HG02973 (cell line): ENCODE measurements at regions not wholly inside any gene's neighbourhood (a gene's known extent, or its start where the extent isn't known, plus 50 kb on each side); places are given as distances from the start of the nearest gene placed in this dataset.
"Not testable (repeated sequence)": the region's sequence is repeated elsewhere in the genome, so short reads cannot be mapped to it uniquely, and the experiment has no call there.

Source experiments
- ATAC-seq: cut with Tn5 transposase; IDR thresholded peaks from one replicate; pipeline ENCODE4 v1.9.1; 2021; ENCODE audit warnings: moderate library complexity; ENCODE audit not compliant: unreplicated experiment

DNA sequence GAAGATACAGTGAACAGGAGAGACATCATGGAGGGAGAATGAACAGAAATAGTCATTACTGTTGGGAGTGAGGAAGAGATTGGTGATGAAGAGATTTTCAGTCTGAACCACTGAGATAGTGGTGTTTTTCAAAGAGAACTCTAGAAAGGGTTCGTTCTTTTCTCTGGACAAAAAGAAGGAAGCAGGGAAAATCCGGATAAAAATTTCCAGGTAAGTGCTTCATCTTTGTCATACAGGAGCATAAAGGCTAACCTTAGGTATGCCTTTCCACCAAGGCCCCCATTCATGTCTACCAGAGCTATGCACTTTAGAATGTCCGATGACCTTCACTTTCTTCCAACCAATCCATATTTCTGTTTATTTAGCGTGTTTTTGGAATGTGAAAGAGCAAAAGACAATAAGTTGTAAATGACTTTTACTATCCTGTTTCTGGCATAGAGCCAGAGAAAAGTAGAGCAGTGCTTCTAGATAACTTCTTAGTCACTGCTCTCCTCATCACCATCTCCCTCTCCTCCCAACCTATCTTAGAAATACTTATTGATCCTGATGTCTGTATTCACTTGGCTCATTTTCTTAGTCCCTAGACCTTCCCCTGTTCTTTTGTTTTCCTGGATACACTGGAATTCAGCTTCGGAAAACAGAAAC, 116.5 kb downstream of the TTC6 start:
- ATAC-seq: no peak

DNA sequence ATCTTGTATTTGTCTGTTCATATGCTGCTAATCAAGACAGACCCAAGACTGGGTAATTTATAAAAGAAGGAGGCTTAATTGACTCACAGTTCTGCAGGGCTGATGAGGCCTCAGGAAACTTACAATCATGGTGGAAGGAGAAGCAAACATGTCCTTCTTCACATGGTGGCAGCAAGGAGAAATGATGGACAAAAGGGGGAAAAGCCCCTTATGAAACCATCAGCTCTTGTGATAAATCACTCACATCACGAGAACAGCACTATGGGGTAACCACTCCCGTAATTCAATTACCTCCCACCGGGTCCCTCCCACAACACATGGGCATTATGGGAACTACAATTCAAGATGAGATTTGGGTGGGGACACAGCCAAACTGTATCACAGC, 117.0 kb downstream of the TTC6 start:
- not testable (repeated sequence) for ATAC-seq

DNA sequence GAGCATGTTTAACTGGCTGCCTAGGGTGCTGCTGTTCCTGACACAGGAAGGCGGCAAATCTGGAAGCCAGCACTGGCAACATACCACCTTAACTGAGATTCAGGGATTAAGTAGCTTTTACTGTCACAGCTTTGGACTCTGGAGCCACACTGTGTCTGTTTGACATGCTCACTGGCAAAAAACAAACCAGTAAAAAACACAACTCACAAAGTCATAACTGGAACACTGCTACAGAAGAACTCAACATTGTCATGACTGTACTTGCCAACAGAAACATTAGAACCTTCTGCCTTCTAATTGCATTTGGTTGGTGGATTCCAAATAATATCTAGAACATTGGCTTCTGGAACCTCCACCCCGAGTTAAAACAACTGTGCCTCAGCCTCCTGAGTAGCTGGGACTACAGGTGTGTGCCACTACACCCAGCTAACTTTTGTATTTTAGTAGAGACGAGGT, 117.6 kb downstream of the TTC6 start:
- ATAC-seq: no peak

DNA sequence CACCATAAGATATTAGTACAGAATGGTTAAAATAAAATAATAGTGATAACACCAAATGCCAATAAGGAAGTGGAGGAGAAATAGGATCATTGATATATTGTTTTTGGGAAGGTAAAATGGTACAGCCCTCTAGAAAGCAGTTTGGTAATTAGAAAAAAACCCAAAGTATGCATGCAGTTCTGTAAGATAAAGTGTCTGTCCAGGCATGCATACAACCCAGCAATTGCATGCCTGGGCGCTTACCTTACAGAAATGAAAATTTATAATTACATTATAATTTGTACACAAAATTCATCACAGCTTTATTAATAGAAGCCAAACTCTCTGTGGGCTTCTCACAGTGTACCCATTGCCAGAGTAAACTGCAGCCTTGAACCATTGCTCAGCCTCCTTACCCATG, 124.7 kb downstream of the TTC6 start:
- ATAC-seq: no peak

DNA sequence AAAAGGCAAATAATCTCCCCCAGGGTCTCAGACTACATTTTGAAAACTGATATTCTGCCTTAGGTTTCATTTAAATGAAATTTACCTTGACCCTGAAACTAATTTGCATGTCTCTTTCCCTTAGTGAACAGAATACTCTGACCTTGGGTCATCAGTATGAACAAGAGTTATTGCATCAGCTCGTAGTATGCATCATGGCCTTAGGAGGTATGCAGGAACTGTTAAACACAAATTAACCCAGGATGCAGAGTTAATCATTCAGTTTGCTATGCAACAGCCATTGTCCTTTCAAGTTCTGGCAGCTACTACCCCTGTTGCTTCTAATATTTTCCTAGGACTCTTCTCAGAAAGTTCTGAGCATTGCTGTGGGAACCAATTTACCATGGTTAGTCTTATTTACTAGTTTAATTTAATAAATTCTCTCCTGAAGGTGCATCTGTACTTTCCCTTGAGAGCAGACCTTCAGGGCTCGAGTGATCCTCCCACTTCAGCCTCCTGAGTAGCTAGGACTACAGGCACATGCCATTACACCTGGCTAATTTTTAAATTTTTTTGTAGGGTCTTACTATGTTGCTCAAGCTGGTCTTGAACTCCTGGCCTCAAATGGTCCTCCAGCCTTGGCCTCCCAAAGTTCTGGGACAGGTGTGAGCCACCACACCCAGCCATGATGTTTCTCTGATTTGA, 126.7 kb downstream of the TTC6 start:
- no peak for ATAC-seq

DNA sequence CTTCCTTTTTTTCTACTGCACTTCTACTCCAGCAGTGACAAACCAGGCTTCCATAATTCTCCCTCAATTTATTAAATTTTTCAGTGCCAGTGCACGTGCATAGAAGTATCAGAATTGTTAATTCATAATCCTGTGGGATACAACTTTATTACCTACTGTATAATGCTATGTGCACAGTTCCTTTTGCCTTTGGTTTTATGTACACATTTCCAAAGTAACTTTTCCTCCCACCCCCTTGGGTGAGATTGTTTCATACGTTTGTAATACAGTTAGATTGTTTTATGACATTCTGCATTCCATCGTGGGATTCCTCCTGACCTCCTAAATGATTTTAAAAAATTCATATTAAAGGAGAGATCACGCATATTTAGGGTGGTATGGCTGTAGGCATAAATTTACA, 128.1 kb downstream of the TTC6 start:
- no peak for ATAC-seq

DNA sequence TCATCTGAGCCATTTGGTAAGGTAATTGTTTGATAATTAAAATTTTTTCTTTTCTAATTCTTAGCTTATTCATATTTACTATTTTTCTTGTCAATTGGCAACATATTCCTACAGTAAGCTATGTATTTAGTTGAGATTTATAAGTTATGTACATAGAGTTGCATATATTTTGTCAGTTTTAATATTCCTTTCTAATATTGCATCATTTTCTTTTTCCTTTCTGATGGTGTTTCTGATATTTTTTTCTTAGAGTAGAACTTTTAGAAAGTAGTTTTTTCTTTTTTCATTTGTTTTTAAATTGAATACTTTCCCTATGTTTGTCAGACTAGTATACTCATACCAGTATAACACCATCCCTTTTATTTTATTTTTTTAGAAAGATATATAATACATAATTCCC, 131.3 kb downstream of the TTC6 start:
- no peak for ATAC-seq

DNA sequence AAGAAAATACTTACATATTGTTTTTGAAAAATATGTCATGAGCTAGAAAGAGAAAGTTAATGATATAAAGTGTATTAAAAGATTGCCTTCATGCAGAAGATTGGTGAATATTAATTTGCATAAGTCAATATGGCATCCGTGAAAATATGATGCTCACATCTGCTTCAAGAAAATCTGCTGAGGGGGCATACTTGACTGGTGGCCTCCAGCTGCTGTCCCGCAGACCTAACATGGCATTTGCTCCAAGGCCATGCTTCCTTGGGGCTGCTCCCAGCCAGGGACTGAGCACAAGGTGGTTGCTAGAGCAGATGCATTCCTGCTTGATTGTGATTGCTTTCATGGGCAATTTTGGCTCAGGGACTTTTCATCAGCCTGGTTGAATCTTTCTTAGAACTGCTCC, 133.8 kb downstream of the TTC6 start:
- no peak for ATAC-seq

DNA sequence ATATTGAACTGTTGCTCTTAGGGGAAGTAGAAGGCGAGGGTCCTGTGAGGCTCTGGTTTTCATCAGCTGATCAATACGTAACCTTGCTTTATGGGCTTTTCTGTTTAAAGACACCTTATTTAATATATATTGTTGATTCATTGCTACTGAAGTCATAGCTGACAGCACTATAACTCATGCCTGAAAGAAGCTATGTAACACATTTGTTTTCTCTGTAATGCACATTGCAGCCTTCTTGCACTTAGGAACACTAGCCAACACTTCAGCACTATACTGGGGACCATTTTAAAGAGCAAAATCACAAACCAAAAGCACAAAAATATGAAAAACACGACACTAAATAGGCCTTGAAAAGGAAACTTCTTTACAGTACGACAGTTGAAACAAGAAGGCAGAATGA, 135.7 kb downstream of the TTC6 start:
- no peak for ATAC-seq

DNA sequence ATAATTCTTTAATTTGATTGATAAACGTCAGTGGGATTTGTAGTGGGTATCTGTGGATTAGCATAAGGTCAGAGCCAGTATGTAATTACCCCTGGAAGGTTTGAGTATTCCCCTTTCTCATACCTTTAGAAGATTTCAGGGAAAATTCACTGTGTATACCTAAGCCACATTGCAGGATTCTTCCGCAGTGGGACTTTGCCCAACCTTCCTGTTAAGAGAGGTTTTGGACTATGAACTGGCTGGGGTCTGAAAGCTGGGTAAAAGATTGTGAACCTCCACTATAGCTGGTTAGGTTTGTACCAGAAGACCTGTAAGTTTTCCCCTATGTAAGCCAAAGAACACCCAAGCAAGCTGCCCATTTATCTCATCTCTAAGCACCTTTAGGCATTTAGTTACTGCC, 150.2 kb downstream of the TTC6 start:
- ATAC-seq: no peak

DNA sequence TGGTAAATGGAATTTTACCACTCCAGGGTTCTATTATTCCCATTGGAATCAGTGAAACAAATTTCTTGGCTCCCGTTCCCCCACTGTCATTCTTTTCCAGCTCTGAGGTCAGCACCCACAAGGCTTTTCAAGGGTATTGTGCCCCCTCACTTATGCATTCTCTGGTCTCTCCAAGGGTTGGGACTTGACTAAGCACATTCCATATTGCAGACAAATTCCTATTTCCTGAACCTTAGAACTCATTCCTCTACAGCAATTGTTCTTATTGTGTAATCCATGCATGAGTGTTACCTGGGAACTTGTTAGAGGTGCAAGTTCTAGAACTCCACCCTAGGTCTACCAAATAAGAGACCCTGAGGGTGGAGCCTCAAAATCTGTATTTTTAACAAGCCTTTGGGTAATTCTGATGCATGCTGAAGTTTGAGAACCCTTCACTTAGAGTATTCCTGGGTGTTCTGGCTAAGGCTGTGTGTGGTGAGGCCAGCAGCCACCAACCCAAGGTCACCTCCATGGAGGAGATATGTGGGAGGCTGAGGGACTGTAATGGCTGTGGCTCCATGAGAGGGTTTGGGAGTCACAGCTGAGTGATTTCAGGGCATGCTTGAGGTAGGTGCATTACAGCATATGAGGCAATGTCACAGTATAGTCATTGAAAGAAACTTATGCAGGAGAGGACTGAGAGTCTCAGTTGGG, 150.9 kb downstream of the TTC6 start:
- ATAC-seq: no peak

DNA sequence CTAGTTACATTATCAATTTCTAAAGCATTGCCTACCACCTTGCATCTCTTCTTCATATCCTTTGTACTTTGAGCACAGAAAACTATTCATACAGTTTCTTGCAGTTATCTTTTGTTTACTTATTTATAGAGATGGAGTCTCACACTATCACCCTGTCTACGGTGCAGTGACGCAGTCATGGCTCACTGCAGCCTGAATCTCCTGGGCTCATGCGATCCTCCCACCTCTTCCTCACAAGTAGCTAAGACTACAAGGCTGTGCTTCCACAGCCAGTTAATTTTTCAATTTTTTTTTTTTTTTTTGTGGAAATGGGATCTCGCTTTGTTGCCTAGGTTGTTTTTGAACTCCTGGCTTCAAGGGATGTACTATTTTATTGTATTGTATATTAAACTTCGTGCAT, 158.0 kb downstream of the TTC6 start:
- ATAC-seq: no peak

DNA sequence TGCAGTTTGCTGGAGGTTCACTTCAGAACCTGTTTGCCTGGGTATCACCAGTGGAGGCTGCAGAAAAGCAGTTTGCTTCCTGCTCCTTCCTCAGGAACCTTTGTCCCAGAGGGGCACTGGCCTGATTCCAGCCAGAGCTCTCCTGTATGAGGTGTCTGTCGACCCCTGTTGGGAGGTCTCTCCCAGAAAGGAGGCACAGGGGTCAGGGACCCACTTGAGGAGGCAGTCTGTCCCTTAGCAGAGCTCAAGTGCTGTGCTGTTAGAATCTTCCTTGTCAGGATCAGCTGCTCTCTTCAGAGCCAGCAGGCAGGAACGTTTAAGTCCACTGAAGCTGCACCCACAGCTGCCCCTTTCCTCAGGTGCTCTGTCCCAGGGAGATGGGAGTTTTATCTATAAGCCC, 164.8 kb downstream of the TTC6 start:
- ATAC-seq: not testable (repeated sequence)

DNA sequence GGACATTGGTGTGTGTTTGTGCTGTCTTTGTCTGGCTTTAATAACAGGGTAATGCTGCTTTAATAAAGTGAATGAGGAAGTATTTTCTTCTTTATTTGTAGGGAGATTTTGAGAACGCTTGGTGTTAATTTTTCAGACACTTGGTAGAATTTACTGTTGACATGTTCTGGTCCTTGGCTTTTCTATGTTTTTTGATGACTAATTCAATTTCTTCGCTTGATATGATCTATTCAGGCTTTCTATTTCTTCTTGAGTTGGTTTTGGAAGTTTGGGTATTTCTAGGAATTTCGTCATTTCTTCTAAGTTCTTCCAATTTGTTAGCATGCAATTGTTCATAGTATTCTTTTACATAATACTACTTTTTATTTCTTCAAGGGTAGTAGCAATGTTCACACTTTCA, 167.8 kb downstream of the TTC6 start:
- ATAC-seq: no peak

DNA sequence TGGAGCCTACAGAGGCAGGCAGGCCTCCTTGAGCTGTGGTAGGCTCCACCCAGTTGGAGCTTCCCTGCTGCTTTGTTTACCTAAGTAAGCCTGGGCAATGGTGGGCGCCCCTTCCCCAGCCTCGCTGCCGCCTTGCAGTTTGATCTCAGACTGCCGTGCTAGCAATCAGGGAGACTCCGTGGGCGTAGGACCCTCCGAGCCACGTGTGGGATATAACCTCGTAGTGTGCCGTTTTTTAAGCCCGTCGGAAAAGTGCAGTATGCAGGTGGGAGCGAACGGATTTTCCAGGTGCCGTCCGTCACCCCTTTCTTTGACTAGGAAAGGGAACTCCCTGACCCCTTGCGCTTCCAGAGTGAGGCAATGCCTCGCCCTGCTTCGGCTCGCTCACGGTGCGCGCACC, 176.9 kb downstream of the TTC6 start:
- ATAC-seq: not testable (repeated sequence)

DNA sequence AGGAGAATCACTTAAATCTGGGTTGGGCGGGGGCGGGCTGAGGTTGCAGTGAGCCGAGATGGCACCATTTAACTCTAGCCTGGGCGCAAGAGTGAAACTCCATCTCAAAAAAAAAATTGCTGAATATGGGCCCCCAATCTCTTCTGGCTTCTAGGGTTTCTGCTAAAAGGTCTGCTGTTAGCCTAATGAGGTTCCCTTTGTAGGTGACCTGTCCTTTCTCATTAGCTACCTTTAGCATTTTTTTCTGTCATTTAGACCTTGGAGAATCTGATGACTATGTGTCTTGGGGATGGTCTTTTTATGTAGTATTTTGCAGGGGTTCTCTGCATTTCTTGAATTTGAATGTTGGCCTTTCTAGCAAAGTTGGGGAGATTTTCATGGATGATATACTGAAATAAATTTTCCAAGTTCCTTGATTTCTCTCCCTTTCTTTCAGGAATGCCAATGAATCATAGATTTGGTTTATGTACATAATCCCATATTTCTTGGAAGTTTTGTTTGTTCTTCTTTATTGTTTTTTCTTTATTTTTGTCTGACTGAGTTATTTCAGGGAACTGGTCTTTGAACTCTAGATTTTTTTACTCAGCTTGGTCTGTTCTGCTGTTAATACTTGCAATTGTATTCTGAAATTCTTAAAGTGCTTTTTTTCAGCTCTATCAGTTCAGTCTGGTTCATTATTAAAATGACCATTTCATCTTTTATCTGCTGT, 181.5 kb downstream of the TTC6 start:
- no peak for ATAC-seq

DNA sequence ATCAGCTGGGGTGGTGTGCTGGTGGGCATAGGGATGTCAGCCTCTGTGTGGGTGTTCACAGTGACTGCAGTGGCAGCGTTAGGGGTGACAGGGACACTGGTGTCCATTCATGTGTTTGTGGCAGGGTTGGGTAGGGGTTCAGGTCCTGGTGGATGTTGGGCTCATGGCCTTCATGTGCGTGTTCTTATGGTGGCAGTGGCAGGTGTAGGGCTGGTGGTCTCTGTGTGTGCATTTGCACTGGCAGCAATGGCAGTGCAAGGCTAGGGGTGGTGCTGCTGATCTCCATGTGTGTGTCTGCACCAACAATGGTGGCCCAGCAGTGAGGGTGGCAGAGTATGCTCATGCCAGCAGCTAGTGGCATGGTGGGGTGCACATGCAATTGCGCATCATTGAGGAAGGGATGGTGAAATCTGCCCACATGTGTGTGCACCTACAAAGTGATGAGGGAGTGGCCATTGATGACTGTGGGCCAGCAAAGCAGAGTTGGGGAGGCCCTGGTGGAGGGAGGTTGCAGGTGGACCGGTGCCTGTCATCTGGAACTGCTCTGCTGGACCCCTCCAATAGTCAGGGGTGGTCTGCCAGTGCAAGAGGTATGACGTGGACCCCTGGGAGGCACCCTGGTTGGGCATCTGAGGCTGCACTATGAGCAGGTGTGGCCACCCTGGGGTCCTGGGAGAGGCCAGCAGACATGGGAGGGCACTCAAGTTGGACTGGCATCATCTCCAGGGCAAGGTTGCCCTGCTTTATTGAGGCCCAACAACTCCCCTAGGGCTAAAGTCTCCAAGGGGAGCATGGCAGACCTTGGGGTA, 182.9 kb downstream of the TTC6 start:
- ATAC-seq: no peak

DNA sequence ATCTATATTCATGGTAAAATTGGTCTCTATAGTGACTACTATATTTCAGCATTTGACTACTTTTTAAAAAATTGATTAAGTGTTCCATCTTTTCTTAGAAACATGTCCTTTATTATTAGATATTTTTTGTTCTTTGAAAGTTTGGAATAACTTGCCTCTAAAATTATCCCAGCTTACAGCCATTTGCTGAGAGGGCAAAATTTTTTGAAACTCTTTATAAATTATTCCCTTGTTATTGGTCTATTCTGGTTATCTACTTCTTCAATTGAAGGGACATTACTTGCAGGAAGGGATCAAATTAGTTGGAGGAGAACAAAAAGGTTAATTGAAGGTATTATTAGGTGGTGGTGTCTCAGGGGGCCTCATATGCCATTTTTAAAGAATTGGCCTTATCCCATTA, 184.1 kb downstream of the TTC6 start:
- no peak for ATAC-seq

DNA sequence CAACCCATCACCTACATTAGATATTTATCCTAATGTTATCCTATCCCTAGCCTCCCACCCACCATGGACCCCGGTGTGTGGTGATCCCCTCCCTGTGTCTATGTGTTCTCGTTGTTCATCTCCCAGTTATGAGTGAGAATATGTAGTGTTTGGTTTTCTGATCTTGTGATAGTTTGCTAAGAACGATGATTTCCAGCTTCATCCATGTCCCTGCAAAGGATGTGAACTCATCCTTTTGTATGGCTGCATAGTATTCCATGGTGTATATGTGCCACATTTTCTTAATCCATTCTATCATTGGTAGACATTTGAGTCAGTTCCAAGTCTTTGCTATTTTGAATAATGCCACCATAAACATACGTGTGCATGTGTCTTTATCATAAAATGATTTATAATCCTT, 185.3 kb downstream of the TTC6 start:
- ATAC-seq: not testable (repeated sequence)

DNA sequence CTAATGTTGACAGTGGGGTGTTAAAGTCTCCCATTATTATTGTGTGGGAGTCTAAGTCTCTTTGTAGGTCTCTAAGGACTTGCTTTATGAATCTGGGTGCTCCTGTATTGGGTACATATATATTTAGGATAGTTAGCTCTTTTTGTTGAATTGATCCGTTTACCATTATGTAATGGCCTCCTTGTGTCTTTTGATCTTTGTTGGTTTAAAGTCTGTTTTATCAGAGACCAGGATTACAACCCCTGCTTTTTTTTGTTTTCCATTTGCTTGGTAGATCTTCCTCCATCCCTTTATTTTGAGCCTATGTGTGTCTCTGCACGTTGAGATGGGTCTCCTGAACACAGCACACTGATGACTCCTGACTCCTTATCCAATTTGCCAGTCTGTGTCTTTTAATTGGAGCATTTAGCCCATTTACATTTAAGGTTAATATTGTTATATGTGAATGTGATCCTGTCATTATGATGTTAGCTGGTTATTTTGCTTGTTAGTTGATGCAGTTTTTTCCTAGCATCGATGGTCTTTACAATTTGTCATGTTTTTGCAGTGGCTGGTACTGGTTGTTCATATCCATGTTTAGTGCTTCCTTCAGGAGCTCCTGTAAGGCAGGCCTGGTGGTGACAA, 188.9 kb downstream of the TTC6 start:
- ATAC-seq: not testable (repeated sequence)
